ENCODE measurements at regions not wholly inside any gene's neighbourhood (a gene's known extent, or its start where the extent isn't known, plus 50 kb on each side); places are given as distances from the start of the nearest gene placed in this dataset.

- Histone ChIP-seq H4K20me1 (replicated peaks; ENCODE audit: insufficient read depth) (no peaks in the 10 kb centered on the region), H3K36me3 (ENCODE audit: insufficient read depth) (no peaks in the 10 kb centered on the region), H3K9me2 (ENCODE audit: insufficient read depth) (peaks cover 14% of the 10 kb centered on the region), H3K27ac (ENCODE audit: low read depth) (no peak overlapping the region), H3K27me3 (ENCODE audit: insufficient read depth) (no peaks in the 10 kb centered on the region), H3K4me3 (no peak overlapping the region), H3K4me2 (no peak overlapping the region), H3K4me1 (ENCODE audit: insufficient read depth) (peaks cover 7% of the 10 kb centered on the region; the same call in 1 of the 2 replicates), H3F3A (replicated peaks; ENCODE audit: low read depth) (no peaks in the 10 kb centered on the region), H2AFZ (no peak overlapping the region), H3K79me2 (replicated peaks; ENCODE audit: insufficient read depth) (no peaks in the 10 kb centered on the region)
- H3K27me3 Mint-ChIP-seq (ENCODE audit: insufficient read depth, low read depth, poor library complexity) = peaks cover 5% of the 10 kb centered on the region
- peaks cover 10% of the 10 kb centered on the region for H3K36me3 Mint-ChIP-seq (ENCODE audit: low read depth)
- H3K27ac Mint-ChIP-seq = no peak overlapping the region
- no peaks in the 10 kb centered on the region; the same call in 2 of the 3 replicates for H3K4me1 Mint-ChIP-seq
- TF ChIP-seq ZNF331 (CRISPR knock-in tag; IDR thresholded peaks at IDR 0.05; ENCODE audit: low read depth) (no peak), REST (IDR thresholded peaks at IDR 0.05; ENCODE audit: unreplicated experiment) (no peak), JUNB (IDR thresholded peaks at IDR 0.05; ENCODE audit: unreplicated experiment) (no peak), POLR2AphosphoS5 (IDR thresholded peaks at IDR 0.05; ENCODE audit: low read depth) (no peak), NANOG (IDR thresholded peaks at IDR 0.05; ENCODE audit: borderline replicate concordance) (no peak), ETS1 (IDR thresholded peaks at IDR 0.05) (no peak), EZH2 (IDR thresholded peaks at IDR 0.05; ENCODE audit: low read depth, unreplicated experiment) (no peak), CTCF (conservative IDR thresholded peaks at IDR 0.05; ENCODE audit: low read depth in 2 of 2) (no peak), ZNF114 (CRISPR knock-in tag; IDR thresholded peaks at IDR 0.05) (no peak), ZNF462 (CRISPR knock-in tag; IDR thresholded peaks at IDR 0.05) (no peak), CREB1 (CRISPR knock-in tag; IDR thresholded peaks at IDR 0.05; ENCODE audit: low read depth) (no peak), EZH2phosphoT487 (IDR thresholded peaks at IDR 0.05; ENCODE audit: unreplicated experiment) (no peak), STAT1 (IDR thresholded peaks at IDR 0.05; ENCODE audit: unreplicated experiment) (no peak)
- no peak overlapping the region for H3K4me3 Mint-ChIP-seq
- DNase-seq (ENCODE audit: low spot score) = no peak
- peaks cover 18% of the 10 kb centered on the region for H3K9me3 Mint-ChIP-seq
- ATAC-seq = no peak
These were observed 130.0 kb upstream of the DTNBP1 start for GRCh38 chr6:15792842-15793241.
